ENCODE measurements at regions not wholly inside any gene's neighbourhood (a gene's known extent, or its start where the extent isn't known, plus 50 kb on each side); places are given as distances from the start of the nearest gene placed in this dataset.

DNA sequence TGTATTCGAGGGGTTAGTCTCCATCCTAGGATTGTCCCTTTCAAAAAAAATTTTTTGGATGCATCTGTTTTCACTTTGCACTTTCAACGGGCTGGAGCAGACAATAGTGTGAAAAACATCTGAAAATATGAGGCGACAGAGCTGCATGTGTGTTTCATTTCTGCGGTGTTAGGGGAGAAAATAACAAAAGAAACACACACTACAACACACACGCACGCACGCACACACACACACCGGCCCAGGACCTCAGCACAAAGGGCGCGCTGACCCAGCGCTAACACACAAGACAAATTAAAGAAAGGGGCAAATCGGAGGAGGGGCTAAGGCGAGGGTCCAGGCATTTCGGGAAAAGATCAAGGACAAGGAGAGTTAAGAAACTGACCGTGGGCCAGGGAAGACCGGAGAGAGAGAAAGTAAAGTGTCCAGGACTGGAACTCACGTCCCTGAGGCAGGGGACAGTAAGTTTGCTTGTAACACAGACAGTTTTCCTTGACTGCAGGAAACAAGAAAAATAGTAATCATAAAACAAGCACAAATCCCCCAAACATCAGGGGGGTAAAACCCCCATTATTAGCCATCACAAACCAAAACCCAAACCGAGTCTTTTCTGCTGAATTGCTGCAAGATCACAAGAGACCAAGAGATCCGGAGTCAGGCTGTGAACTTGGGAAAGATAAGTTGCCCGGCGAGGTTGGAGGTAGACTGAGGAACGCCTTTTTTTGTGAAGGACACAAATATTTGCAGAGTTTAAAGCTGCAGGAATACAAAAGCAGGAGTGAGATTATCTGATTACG, 302.1 kb downstream of the PARP8 start:
- Mint-ChIP-seq H3K27ac (no peak overlapping the region), H3K4me1 (ENCODE audit: low read depth) (peaks cover 60% of the 10 kb centered on the region), H3K27me3 (ENCODE audit: low read depth) (peaks cover 81% of the 10 kb centered on the region), H3K4me3 (peak overlapping the region; percentile 70 to 80), H3K36me3 (ENCODE audit: insufficient read depth in 2 of 2) (peaks cover 1 to 2% of the 10 kb centered on the region in 2 donors), H3K9me3 (no peaks in the 10 kb centered on the region)
- no peak for DNase-seq
- no peak for ATAC-seq (replicated peaks in 1 of 2)

DNA sequence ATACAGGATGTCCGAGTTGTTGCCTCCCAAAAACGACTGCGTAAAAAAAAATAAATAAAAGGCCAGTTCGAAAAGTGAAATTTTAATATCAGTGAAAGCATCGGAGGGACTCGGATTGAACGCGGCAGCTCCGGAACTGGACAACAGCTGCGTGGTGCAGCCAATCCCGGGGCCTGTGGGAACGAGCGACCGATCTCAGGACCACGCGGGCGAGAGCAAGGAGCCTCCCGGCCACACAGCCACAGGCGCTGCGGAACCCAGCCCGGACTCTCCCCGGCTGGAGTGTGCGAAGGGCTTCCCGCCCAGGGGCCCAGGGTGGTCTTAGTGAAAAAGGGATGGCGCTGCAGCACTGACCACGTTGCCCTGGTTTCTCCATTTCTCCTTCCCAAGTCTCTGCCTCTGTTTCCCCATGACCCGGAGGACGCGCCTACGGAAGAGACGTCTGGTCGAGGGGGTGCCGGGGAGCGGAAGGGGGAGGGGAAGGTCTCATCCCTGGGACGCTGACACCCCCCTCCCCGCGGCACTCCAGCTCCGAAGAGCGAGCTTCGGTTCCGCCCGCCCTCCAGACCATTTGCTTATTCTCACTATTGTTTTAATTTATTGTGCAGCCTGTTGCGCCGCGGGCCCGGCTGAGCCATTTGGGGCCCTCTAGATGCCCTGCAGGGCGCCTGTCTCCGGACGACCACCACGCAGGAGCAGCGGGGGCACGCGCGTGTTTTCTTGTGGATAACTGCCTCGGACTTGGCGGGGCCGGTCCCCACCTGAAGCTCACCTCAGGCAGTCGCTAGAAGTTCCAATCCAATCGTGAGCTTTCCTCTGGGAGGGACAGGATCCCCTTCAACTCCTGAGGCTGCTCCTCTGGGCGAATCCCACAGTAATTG, 303.0 kb downstream of the PARP8 start:
- no peak for ATAC-seq (replicated peaks in 1 of 2)

DNA sequence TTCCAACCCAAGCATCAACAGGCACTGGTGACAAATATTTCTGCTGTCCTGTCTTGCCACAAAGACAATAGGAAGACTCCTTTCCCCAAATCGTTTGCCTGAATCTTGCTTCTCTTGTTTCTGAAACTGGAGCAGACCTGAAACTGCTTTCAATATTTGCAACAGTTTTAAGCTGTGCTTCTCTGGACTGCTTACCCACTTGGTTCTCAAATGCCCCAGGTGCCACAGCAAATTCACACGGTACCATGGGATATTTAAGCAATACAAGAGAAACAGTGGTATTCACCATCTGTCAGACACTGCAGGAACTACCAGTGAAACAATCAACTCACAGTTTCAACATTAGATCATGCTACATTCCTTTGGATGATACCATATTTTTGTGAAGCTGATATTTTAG, 309.4 kb downstream of the PARP8 start:
- ATAC-seq (replicated peaks in 1 of 2): no peak
- Mint-ChIP-seq H3K36me3 (ENCODE audit: insufficient read depth in 2 of 2) (no peaks in the 10 kb centered on the region), H3K27ac (no peak overlapping the region)

More for the DNA sequence above, 303.0 kb downstream of the PARP8 start:
- Mint-ChIP-seq H3K4me1 (ENCODE audit: low read depth) (peaks cover 54% of the 10 kb centered on the region), H3K27me3 (ENCODE audit: low read depth) (peaks cover 81% of the 10 kb centered on the region), H3K9me3 (no peaks in the 10 kb centered on the region), H3K4me3 (peak overlapping the region; percentile 70 to 80), H3K27ac (no peak overlapping the region), H3K36me3 (ENCODE audit: insufficient read depth in 2 of 2) (peaks cover 1 to 2% of the 10 kb centered on the region in 2 donors)
- no peak for DNase-seq

DNA sequence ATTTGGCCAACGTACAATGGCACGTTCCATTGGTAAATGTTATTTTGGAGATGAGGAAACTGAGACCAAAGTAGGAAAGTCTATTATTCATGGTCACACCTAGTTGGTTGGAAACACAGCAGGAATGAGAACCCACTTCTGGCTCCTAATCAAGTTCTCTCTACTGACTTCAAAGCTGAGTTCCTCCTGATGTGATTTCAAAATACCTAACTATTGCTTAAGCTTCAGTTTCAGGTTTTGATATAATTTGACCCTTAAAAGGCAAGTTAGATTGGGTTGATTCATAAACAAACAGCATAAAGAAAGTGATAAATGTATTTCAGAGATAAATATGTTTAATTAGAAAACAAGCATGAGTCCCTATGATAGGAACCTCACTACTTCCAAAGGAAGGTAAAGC, 312.5 kb downstream of the PARP8 start:
- no peak overlapping the region for H3K27ac Mint-ChIP-seq
- no peaks in the 10 kb centered on the region for H3K36me3 Mint-ChIP-seq (ENCODE audit: insufficient read depth in 2 of 2)
- no peaks in the 10 kb centered on the region for H3K4me1 Mint-ChIP-seq (ENCODE audit: low read depth)
- ATAC-seq (replicated peaks in 1 of 2) (no peak), DNase-seq (no peak)
- peaks cover 23% of the 10 kb centered on the region for H3K27me3 Mint-ChIP-seq (ENCODE audit: low read depth)
- H3K4me3 Mint-ChIP-seq: no peak overlapping the region
- no peaks in the 10 kb centered on the region for H3K9me3 Mint-ChIP-seq

More for the DNA sequence above, 309.4 kb downstream of the PARP8 start:
- no peak overlapping the region for H3K4me3 Mint-ChIP-seq
- no peak for DNase-seq
- no peaks in the 10 kb centered on the region for H3K9me3 Mint-ChIP-seq
- no peaks in the 10 kb centered on the region for H3K4me1 Mint-ChIP-seq (ENCODE audit: low read depth)
- peaks cover 36% of the 10 kb centered on the region for H3K27me3 Mint-ChIP-seq (ENCODE audit: low read depth)

DNA sequence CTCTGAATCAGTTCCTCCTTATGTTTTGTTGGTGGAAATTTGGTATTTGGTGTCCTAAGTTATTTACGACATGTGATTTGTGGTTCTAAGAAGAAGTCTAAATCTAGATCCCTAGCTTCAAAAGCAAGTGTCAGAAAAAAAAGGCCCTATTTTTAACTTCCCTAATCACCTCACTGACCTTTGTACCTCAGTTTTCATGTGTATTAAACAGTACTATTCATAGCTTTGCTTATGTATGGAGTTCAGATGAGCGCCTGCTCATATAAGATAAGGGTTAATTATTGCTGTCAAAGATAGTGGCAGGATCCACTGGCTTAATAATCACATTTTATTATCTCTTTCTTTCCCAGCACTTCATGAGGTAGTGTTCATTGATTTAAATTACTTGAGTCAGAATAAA, 318.2 kb downstream of the PARP8 start:
- H3K36me3 Mint-ChIP-seq (ENCODE audit: insufficient read depth in 2 of 2): no peaks in the 10 kb centered on the region
- no peak overlapping the region for H3K27ac Mint-ChIP-seq
- peaks cover 2% of the 10 kb centered on the region for H3K27me3 Mint-ChIP-seq (ENCODE audit: low read depth)
- no peak overlapping the region for H3K4me3 Mint-ChIP-seq
- no peaks in the 10 kb centered on the region for H3K9me3 Mint-ChIP-seq
- DNase-seq (no peak), ATAC-seq (replicated peaks in 1 of 2) (no peak)
- no peaks in the 10 kb centered on the region for H3K4me1 Mint-ChIP-seq (ENCODE audit: low read depth)

DNA sequence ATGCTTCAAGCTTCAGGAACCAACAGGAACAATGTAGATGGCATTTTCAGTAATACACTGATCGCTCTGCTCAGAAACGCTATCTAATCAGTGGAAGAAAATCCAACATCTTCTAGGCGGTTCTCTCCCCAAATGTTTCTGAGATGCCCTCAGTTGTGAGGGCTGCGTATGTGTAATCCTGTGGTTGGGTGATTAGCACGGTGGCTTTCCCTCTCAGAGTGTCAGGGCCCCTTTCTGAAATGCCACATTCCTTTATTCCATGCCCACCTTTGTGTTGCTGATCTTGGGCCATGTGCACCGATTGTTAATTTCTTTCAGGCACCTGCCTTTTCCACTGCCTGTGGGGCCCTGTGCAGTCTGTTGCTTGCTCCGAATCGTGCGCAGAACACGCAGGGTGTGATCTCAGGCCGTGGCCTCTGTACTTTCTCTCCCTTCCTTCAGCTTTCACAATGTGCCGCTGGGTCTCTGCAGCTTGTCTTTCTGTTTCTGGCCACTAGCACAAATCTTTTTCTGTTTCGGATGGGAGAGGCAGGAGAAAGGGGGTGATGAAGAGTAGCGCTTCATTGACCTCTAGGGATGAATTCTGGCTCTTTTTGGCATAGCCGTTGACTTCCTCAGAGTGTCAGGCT, 324.0 kb downstream of the PARP8 start:
- H3K27me3 Mint-ChIP-seq (ENCODE audit: low read depth): peaks cover 6% of the 10 kb centered on the region
- H3K9me3 Mint-ChIP-seq: no peaks in the 10 kb centered on the region
- H3K36me3 Mint-ChIP-seq (ENCODE audit: insufficient read depth in 2 of 2): no peaks in the 10 kb centered on the region
- no peak for DNase-seq
- no peak overlapping the region for H3K4me3 Mint-ChIP-seq
- H3K4me1 Mint-ChIP-seq (ENCODE audit: low read depth): no peaks in the 10 kb centered on the region
- no peak for ATAC-seq (replicated peaks in 1 of 2)
- no peak overlapping the region for H3K27ac Mint-ChIP-seq

DNA sequence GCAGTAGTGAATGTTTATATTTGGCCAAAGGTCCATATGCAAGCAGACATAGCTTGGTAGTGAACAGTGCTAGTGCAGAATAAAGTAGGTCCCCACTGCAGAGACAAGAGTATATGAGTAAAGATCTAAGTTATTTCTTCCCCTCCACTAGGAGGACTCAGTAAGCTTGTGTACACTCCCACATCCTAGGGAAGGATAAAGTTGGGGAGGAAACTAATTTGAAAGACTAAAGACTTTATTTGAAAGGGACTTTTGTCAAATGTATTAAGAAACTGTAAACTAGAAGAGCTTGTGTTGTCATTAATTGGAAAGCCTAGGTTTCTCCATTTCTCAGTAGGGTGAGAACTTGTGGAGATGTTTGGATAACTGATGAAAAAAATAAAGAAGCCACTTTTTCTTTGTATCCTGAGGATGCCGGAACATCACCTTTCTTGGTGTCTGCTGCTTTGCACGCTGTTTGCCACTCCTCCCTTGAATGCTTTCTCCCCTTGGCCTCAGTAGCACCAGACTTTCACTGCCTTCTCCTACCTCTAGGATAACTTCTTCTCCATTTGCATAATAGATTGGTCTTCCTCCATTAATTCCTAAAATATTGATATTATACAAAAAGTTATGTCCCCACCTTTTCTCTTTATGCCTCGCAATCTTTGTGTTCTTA, 329.0 kb downstream of the PARP8 start:
- Mint-ChIP-seq H3K9me3 (no peaks in the 10 kb centered on the region), H3K4me3 (no peak overlapping the region), H3K27ac (no peak overlapping the region), H3K27me3 (ENCODE audit: low read depth) (peaks cover 6% of the 10 kb centered on the region), H3K36me3 (ENCODE audit: insufficient read depth in 2 of 2) (no peaks in the 10 kb centered on the region), H3K4me1 (ENCODE audit: low read depth) (no peaks in the 10 kb centered on the region)
- DNase-seq: no peak
- no peak for ATAC-seq (replicated peaks in 1 of 2)

DNA sequence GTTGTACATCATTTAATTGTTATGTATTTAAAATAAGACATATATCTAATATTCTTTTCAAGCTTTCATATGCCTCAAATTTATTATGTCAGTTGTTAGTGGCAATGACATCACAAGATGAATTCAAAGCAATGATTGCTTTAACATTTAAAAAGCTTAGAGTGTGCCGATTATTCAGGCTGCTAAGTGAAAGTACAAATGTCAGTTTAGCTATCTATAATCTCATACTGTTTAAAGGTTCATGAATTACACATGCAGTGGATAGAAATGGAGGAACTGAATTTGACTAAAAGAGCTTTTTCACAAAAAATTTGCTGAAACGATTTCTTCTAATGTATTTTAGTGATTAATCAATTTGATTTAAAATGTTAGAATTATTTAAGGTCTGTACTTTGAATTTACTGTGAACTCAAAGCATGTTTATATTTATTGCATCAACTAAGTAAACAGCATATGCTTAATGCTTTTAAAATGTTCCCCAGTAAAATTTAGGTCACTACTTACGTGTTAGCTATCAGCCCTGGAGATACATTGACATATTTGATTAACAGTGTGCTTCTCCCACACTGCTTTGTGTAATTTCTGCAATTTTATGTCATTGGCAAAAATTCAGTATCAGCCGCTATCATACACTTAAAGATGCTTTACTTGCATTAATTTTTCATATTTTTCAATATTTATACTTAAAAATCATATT, 334.9 kb downstream of the PARP8 start:
- ATAC-seq (replicated peaks in 1 of 2) (no peak), DNase-seq (no peak)
- Mint-ChIP-seq H3K4me3 (no peak overlapping the region), H3K36me3 (ENCODE audit: insufficient read depth in 2 of 2) (no peaks in the 10 kb centered on the region), H3K27me3 (ENCODE audit: low read depth) (no peaks in the 10 kb centered on the region), H3K27ac (no peak overlapping the region), H3K9me3 (no peaks in the 10 kb centered on the region), H3K4me1 (ENCODE audit: low read depth) (no peaks in the 10 kb centered on the region)

DNA sequence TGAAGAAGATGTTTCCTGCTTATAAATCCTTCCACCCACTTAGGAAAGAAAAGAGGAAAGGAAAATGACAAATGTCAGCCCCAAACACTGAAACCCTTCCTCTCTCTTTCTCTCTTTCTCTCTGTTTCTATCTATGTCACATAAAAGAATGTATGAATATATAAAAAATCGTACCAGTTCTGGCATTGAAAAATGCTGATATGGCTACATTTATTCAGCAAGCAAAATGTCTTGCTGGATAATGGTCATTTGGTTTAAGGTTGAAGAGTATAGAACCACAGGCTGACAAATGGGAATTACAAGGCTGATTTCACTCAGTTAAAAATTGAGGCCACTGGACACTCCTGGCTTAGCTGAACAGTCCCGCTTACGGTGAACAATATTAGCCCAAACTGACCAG, 335.9 kb downstream of the PARP8 start:
- Mint-ChIP-seq H3K27ac (no peak overlapping the region), H3K4me1 (ENCODE audit: low read depth) (no peaks in the 10 kb centered on the region), H3K27me3 (ENCODE audit: low read depth) (no peaks in the 10 kb centered on the region), H3K4me3 (no peak overlapping the region), H3K36me3 (ENCODE audit: insufficient read depth in 2 of 2) (no peaks in the 10 kb centered on the region), H3K9me3 (no peaks in the 10 kb centered on the region)
- DNase-seq (no peak), ATAC-seq (replicated peaks in 1 of 2) (no peak)

DNA sequence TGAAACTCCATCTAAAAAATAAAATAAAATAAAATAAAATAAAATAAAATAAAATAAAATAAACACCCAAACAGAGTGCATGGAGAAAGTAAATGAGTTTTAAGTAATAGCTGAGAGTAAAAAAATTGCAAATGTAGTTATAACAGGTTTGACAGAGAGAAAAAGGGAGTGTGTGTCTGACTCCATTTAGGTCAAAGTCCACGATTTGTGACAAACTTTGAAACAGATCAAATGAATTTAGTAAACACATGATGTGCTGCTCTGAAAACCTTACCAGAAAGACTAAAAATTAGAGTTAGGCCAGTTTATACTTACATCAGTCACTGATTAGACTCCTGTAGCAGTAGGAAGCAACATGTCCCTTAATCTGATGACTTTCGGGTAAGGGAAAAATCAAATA, 346.6 kb downstream of the PARP8 start:
- ATAC-seq (replicated peaks in 1 of 2): no peak

DNA sequence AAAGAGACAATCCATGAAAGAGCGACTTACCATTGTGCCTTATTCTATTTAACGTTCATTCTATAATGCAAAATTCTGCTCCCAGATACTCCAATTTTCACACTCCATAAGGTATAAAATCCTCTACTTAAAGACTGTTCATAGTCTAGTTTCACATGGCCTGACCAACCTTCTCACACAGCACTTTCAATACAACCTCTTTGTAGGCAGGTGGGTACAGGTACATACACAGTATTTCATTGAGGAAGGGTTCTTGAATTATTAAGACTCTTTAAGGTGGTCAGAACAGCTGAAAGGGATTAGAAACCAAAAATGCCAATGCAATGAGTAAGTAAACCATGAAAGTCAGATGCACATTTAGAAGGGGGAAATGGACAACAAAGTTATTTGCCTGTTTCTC, 352.0 kb downstream of the PARP8 start:
- DNase-seq (no peak), ATAC-seq (replicated peaks in 1 of 2) (no peak)
- Mint-ChIP-seq H3K36me3 (ENCODE audit: insufficient read depth in 2 of 2) (no peaks in the 10 kb centered on the region), H3K27ac (no peak overlapping the region), H3K4me1 (ENCODE audit: low read depth) (no peaks in the 10 kb centered on the region), H3K4me3 (no peak overlapping the region), H3K9me3 (no peaks in the 10 kb centered on the region), H3K27me3 (ENCODE audit: low read depth) (no peaks in the 10 kb centered on the region)

More for the DNA sequence above, 346.6 kb downstream of the PARP8 start:
- Mint-ChIP-seq H3K9me3 (no peaks in the 10 kb centered on the region), H3K36me3 (ENCODE audit: insufficient read depth in 2 of 2) (no peaks in the 10 kb centered on the region), H3K27me3 (ENCODE audit: low read depth) (no peaks in the 10 kb centered on the region), H3K27ac (no peak overlapping the region), H3K4me3 (no peak overlapping the region), H3K4me1 (ENCODE audit: low read depth) (no peaks in the 10 kb centered on the region)
- no peak for DNase-seq

DNA sequence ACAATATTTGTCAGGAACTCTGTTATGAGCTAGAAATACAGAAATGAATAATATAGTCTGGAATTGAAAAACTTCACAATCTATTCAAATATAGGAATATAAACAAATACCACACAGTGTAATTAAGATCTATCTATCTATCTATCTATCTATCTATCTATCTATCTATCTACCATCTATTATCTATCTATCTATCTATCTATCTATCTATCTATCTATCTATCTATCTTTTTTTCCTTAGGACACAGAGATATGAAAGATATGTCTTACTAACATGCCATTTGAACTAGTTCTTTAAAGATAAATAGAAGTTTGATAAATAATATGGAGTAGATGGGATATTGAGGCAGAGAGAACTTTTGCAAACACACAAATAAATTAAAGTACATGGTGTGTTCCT, 357.8 kb downstream of the PARP8 start:
- Mint-ChIP-seq H3K36me3 (ENCODE audit: insufficient read depth in 2 of 2) (no peaks in the 10 kb centered on the region), H3K9me3 (peaks cover 3 to 12% of the 10 kb centered on the region in 2 donors), H3K4me1 (ENCODE audit: low read depth) (no peaks in the 10 kb centered on the region), H3K27me3 (ENCODE audit: low read depth) (no peaks in the 10 kb centered on the region), H3K4me3 (no peak overlapping the region), H3K27ac (no peak overlapping the region)
- ATAC-seq (replicated peaks in 1 of 2) (no peak), DNase-seq (no peak)

Measured in activated T-cell treated with anti-CD3 and anti-CD28 coated beads, Interleukin-2, amount 50 U/mL, for 72 hours (primary cell).